ENCODE measurements at regions not wholly inside any gene's neighbourhood (a gene's known extent, or its start where the extent isn't known, plus 50 kb on each side); places are given as distances from the start of the nearest gene placed in this dataset.

GRCh38 chr6:51542475-51542874, 544.9 kb downstream of the PKHD1 start:
- no TSS peak for BruUV-seq (replicated peaks)
- Histone ChIP-seq H3K9ac (ENCODE audit: control insufficient read depth, insufficient read depth, low read length) (no peak overlapping the region), H3K9me3 (replicated peaks; ENCODE audit: control insufficient read depth, insufficient read depth, low read length) (no peaks in the 10 kb centered on the region), H3K36me3 (ENCODE audit: control insufficient read depth in 2 of 2, insufficient read depth in 2 of 2, low read length in 1 of 2) (no peaks in the 10 kb centered on the region), H4K20me1 (ENCODE audit: control insufficient read depth, insufficient read depth) (no peaks in the 10 kb centered on the region), H3K4me3 (no peak overlapping the region), H3K4me1 (ENCODE audit: control insufficient read depth, insufficient read depth, low read length) (no peaks in the 10 kb centered on the region), H3K4me2 (ENCODE audit: control insufficient read depth, insufficient read depth) (no peak overlapping the region), H3K79me2 (ENCODE audit: control insufficient read depth, insufficient read depth, low read length) (no peaks in the 10 kb centered on the region), H3K27ac (ENCODE audit: control insufficient read depth, insufficient read depth) (no peak overlapping the region), H2AFZ (ENCODE audit: control insufficient read depth, low read depth, low read length) (no peak overlapping the region), H3K27me3 (replicated peaks in 1 of 2; ENCODE audit: control insufficient read depth in 2 of 2, insufficient read depth in 2 of 2, low read length in 1 of 2) (no peaks in the 10 kb centered on the region)
- ChIA-PET SMC1A (ENCODE audit: uncharacterized antibody, unreplicated experiment) (interaction anchor here (0.9 to 1.7 kb wide), 4 partner anchors 15 to 139 kb away, joined by 3 to 6 read pairs (median 3); no protein-coding TSS in a partner anchor), CTCF (interaction anchor here (0.8 to 1.8 kb wide), 7 partner anchors 20 to 726 kb away, joined by 3 to 5 read pairs (median 4); no protein-coding TSS in a partner anchor), POLR2A (interaction anchor here (0.6 kb wide), 1 partner anchor 731 kb away, joined by 3 read pairs; no protein-coding TSS in a partner anchor), RAD21 (ENCODE audit: unreplicated experiment) (interaction anchor here (1.1 to 1.5 kb wide), 2 partner anchors 724 to 725 kb away, joined by 3 to 4 read pairs; partner anchors contain the start of gene TFAP2B)
- 34% methylated on average over 4 of the region's 4 CpGs for WGBS (ENCODE audit: insufficient coverage, insufficient replicate concordance, low lambda C conversion rate, missing lambda C conversion rate)
- FAIRE-seq = no peak
- intact Hi-C loops (cut with micrococcal nuclease; ENCODE audit: unreplicated experiment) (loop anchor here (1.0 to 10.0 kb wide), 2 partner anchors 412 to 726 kb away; no protein-coding TSS in a partner anchor), in situ Hi-C loops (cut with MboI) (loop anchor here (5.0 kb wide), 1 partner anchor 730 kb away; no protein-coding TSS in a partner anchor)
- no peak for DNase-seq (ENCODE audit: low read depth, low spot score)
- no peak for ATAC-seq
- no peak for TF ChIP-seq ZNF384 (IDR thresholded peaks at IDR 0.05; ENCODE audit: borderline replicate concordance, low read depth, low read length)
- TF ChIP-seq ESRRA (IDR thresholded peaks at IDR 0.05; ENCODE audit: low read length) = no peak
- TF ChIP-seq SKIL (IDR thresholded peaks at IDR 0.05; ENCODE audit: low read depth, poor library complexity, severe bottlenecking) = no peak
- TF ChIP-seq STAT3 (IDR thresholded peaks at IDR 0.05; ENCODE audit: low read depth, low read length) = no peak
- TF ChIP-seq IKZF2 (IDR thresholded peaks at IDR 0.05) = no peak
- no peak for TF ChIP-seq YY1 (IDR thresholded peaks at IDR 0.05; ENCODE audit: low read depth, low read length)
- no peak for TF ChIP-seq E4F1 (IDR thresholded peaks at IDR 0.05; ENCODE audit: borderline replicate concordance, partially characterized antibody)
- TF ChIP-seq PML (IDR thresholded peaks at IDR 0.05; ENCODE audit: low read length) = no peak
- TF ChIP-seq NR2F1 (conservative IDR thresholded peaks at IDR 0.05) = no peak
- TF ChIP-seq FOXK2 (IDR thresholded peaks at IDR 0.05) = no peak
- TF ChIP-seq PRDM15 (CRISPR knock-in tag; IDR thresholded peaks at IDR 0.05) = no peak
- TF ChIP-seq TCF12 (IDR thresholded peaks at IDR 0.05; ENCODE audit: low read depth, low read length) = no peak
- TF ChIP-seq RFX5 (IDR thresholded peaks at IDR 0.05; ENCODE audit: low read depth, low read length) = no peak
- TF ChIP-seq SUZ12 (IDR thresholded peaks at IDR 0.05; ENCODE audit: unreplicated experiment) = no peak
- TF ChIP-seq NFYB (IDR thresholded peaks at IDR 0.05; ENCODE audit: insufficient read depth, low read depth, low read length) = no peak
- no peak for TF ChIP-seq EZH2 (IDR thresholded peaks at IDR 0.05; ENCODE audit: borderline replicate concordance, control insufficient read depth, low read depth, low read length)
- no peak for TF ChIP-seq RAD51 (IDR thresholded peaks at IDR 0.05)
- TF ChIP-seq MYB (IDR thresholded peaks at IDR 0.05; ENCODE audit: borderline replicate concordance, low read depth, low read length) = no peak

All from GM12878 (cell line).